ENCODE measurements at regions not wholly inside any gene's neighbourhood (a gene's known extent, or its start where the extent isn't known, plus 50 kb on each side); places are given as distances from the start of the nearest gene placed in this dataset.

DNA sequence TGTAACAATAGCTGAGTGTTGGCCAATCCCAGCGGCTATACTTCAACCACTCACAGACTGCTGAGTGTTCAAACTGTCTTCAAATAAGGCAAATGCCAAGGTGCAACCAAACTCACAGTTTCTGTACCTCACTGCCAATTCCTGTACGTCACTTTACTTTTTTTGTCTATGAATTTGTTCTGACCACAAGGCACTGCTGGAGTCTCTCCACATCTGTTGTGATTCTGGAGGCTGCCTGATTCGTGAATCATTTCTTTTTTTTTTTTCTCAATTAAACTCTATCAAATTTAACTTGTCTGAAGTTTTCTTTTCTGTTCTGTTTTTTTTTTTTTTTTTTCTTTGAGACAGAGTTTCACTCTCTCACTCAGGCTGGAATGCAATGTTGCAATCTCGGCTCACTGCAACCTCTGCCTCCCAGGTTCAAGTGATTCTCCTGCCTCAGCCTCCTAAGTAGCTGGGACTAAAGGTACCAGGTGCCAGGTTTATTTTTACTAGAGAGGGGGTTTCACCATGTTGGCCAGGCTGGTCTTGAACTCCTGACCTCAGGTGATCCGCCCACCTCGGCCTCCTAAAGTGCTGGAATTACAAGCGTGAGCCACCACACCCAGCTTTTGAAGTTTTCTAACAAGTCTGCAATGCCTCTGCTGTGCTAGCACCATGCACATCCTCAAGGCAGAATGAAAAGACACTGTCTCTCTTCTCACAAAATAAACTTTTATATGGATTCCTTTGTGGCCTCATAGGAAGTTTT lies 401.7 kb downstream of the IRS2 start:
- TF ChIP-seq, protein P1, sequence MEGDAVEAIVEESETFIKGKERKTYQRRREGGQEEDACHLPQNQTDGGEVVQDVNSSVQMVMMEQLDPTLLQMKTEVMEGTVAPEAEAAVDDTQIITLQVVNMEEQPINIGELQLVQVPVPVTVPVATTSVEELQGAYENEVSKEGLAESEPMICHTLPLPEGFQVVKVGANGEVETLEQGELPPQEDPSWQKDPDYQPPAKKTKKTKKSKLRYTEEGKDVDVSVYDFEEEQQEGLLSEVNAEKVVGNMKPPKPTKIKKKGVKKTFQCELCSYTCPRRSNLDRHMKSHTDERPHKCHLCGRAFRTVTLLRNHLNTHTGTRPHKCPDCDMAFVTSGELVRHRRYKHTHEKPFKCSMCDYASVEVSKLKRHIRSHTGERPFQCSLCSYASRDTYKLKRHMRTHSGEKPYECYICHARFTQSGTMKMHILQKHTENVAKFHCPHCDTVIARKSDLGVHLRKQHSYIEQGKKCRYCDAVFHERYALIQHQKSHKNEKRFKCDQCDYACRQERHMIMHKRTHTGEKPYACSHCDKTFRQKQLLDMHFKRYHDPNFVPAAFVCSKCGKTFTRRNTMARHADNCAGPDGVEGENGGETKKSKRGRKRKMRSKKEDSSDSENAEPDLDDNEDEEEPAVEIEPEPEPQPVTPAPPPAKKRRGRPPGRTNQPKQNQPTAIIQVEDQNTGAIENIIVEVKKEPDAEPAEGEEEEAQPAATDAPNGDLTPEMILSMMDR (IDR thresholded peaks at IDR 0.05; ENCODE audit: insufficient read depth, low read depth, low read length), result no peak
- TF ChIP-seq EZH2 (IDR thresholded peaks at IDR 0.05; ENCODE audit: insufficient read depth, low read length), result no peak
